Panc1 (cell line): ENCODE measurements at regions not wholly inside any gene's neighbourhood (a gene's known extent, or its start where the extent isn't known, plus 50 kb on each side); places are given as distances from the start of the nearest gene placed in this dataset.

ENCODE experiments used
- ATAC-seq: fragments of 200-7000 bp; cut with Tn5 transposase; 2 replicates; pipeline ENCODE4 v1.9.1; 2020; ENCODE audit warnings: mild to moderate bottlenecking, moderate library complexity
- BruUV-seq: library from RNA; stranded (reverse); fragments of 400-500 nt; replicated peaks from 2 replicates; lab custom pipeline; 2021; lab: Mats Ljungman, UMichigan
- CTCF ChIA-PET: fragments of 300-600 bp; sonication (Branson Sonifier 250); formaldehyde crosslinking; loops from one replicate; lab custom pipeline; 2022; ENCODE audit warnings: antibody characterized with exemption; lab: Charles Lee
- POLR2A ChIA-PET: fragments of 300-600 bp; sonication (Branson Sonifier 250); formaldehyde crosslinking; loops from one replicate; lab custom pipeline; 2022; ENCODE audit warnings: antibody characterized with exemption; lab: Charles Lee
- DNase-seq: peaks from one replicate; pipeline ENCODE4 v3.0.0-alpha.2; 2010; ENCODE audit warnings: low read depth, low spot score
- H3K27ac ChIP-seq: 2 replicates; pipeline ENCODE4 v1.5.1; 2011; ENCODE audit warnings: mild to moderate bottlenecking, low read length, inconsistent platforms
- H3K27me3 ChIP-seq: fragments of 200-500 bp; sonication (Bioruptor generic); 2 replicates; pipeline ENCODE4 v1.6.0; 2014; ENCODE audit warnings: low read length, inconsistent platforms; ENCODE audit not compliant: control insufficient read depth, insufficient read depth
- H3K36me3 ChIP-seq: fragments of 200-500 bp; sonication (Bioruptor generic); 2 replicates; pipeline ENCODE4 v1.5.1; 2014; ENCODE audit warnings: inconsistent platforms, mild to moderate bottlenecking, low read length, moderate library complexity; ENCODE audit not compliant: control insufficient read depth, insufficient read depth
- H3K4me1 ChIP-seq: 2 replicates; pipeline ENCODE4 v1.5.1; 2011; ENCODE audit warnings: inconsistent platforms, mild to moderate bottlenecking, low read length, moderate library complexity; ENCODE audit not compliant: control insufficient read depth, insufficient read depth
- H3K4me3 ChIP-seq, 2 experiments: 2 replicates each; pipeline ENCODE4 v1.5.1; 2011 to 2012; ENCODE audit warnings: low read depth in 2 of 2, low read length in 2 of 2, mild to moderate bottlenecking in 2 of 2, inconsistent platforms in 1 of 2, moderate library complexity in 1 of 2
- H3K9me3 ChIP-seq: fragments of 200-500 bp; sonication (Bioruptor generic); 2 replicates; pipeline ENCODE4 v1.5.1; 2014; ENCODE audit warnings: low read depth, mild to moderate bottlenecking, inconsistent platforms, low read length, moderate library complexity; ENCODE audit not compliant: control insufficient read depth, insufficient read depth
- CTCF ChIP-seq: fragments of 450-650 bp; IDR thresholded peaks from 2 replicates; pipeline ENCODE4 v1.5.1; 2017; ENCODE audit warnings: mild to moderate bottlenecking
- POLR2AphosphoS5 ChIP-seq: IDR thresholded peaks from 2 replicates; pipeline ENCODE4 v1.6.1; 2012; ENCODE audit warnings: mild to moderate bottlenecking, low read depth, low read length, moderate library complexity
- REST ChIP-seq, 2 experiments: IDR thresholded peaks; 2 replicates each; pipeline ENCODE4 v1.6.1; 2011 to 2012; ENCODE audit warnings: low read depth in 2 of 2, control low read depth in 1 of 2, low read length in 1 of 2, mild to moderate bottlenecking in 1 of 2, moderate library complexity in 1 of 2; ENCODE audit not compliant: insufficient read depth in 1 of 2
- SIN3A ChIP-seq: IDR thresholded peaks from 2 replicates; pipeline ENCODE4 v1.6.1; 2012; ENCODE audit warnings: low read depth, mild to moderate bottlenecking, low read length, moderate library complexity, borderline replicate concordance; ENCODE audit not compliant: insufficient read depth
- TCF7L2 ChIP-seq: IDR thresholded peaks from 2 replicates; pipeline ENCODE4 v1.6.1; 2011; ENCODE audit warnings: mild to moderate bottlenecking, low read depth, low read length, inconsistent platforms
- in situ Hi-C: cut with HindIII; loops from 2 replicates; pipeline ENCODE4 v1.10.0; 2016; ENCODE audit warnings: low sequenced_read_pairs, low pct_unique_long_range_greater_than_20kb
- intact Hi-C: fragments of 100-400 bp; cut with micrococcal nuclease; formaldehyde crosslinking; loops from one replicate; pipeline ENCODE4 v1.10.0; 2022; ENCODE audit not compliant: unreplicated experiment

DNA sequence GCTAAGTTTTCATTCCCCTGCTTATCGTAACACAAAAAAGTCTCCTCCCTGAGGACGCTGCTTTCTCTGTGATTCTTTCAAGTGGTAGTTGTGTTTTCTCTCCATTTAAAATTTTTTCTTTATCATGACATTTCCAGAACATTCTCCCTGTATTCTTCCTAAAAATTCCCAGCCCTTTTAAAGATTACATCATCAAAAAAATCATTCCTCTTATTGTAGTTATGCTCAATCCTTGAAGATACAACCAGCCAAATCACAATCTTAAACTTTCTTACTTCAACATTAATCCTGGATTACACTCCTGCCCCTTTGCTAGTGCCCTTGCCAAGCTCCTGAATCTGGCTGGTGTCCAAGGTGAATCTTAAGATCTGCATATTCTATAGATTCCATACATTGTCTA, 163.7 kb upstream of the CBLB start:
- no peak for ATAC-seq
- Histone ChIP-seq H3K27ac (no peak overlapping the region), H3K4me1 (no peaks in the 10 kb centered on the region), H3K27me3 (no peaks in the 10 kb centered on the region), H3K4me3 (no peak overlapping the region), H3K36me3 (no peaks in the 10 kb centered on the region), H3K9me3 (no peaks in the 10 kb centered on the region)
- TF ChIP-seq CTCF (no peak), SIN3A (no peak), POLR2AphosphoS5 (no peak), TCF7L2 (no peak), REST (IDR thresholded peaks at IDR 0.05; ENCODE audit: insufficient read depth in 1 of 2, low read depth in 2 of 2, low read length in 1 of 2) (no peak)
- in situ Hi-C loops (no loop called here), intact Hi-C loops (no loop called here)
- ChIA-PET CTCF (no interaction called here), POLR2A (no interaction called here)
- DNase-seq, result no peak
- no TSS peak for BruUV-seq

DNA sequence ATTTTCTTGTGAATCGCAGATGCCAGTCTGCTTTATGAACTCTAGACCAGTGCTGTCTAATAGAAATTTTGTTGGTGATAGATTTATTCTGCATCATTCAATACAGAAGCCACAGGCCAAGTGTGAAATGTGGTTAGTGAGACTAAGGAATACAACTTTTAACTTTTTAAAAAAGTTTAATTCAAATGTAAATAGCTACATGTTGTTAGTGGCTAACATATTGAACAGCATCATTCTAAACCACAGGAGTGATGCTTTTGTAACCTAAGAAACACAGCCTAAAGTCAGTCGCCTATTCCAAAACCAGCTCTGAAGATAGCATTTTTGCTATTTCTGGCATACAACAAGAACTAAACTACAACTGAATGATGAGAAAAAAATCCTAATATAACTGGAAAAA, 164.8 kb upstream of the CBLB start:
- no peaks in the 10 kb centered on the region for H3K36me3 ChIP-seq
- DNase-seq (no peak), ATAC-seq (no peak)
- TF ChIP-seq TCF7L2, result no peak
- no peak for TF ChIP-seq POLR2AphosphoS5
- no peak for TF ChIP-seq SIN3A
- no peak for TF ChIP-seq REST (IDR thresholded peaks at IDR 0.05; ENCODE audit: insufficient read depth in 1 of 2, low read depth in 2 of 2, low read length in 1 of 2)
- TF ChIP-seq CTCF, result no peak
- H3K27ac ChIP-seq, result no peak overlapping the region
- no TSS peak for BruUV-seq
- CTCF ChIA-PET, result no interaction called here
- no peak overlapping the region for H3K4me3 ChIP-seq
- no peaks in the 10 kb centered on the region for H3K4me1 ChIP-seq
- intact Hi-C loops, result no loop called here
- no peaks in the 10 kb centered on the region for H3K27me3 ChIP-seq
- POLR2A ChIA-PET, result no interaction called here
- in situ Hi-C loops, result no loop called here
- H3K9me3 ChIP-seq, result no peaks in the 10 kb centered on the region
